ENCODE measurements at regions not wholly inside any gene's neighbourhood (a gene's known extent, or its start where the extent isn't known, plus 50 kb on each side); places are given as distances from the start of the nearest gene placed in this dataset.

DNA sequence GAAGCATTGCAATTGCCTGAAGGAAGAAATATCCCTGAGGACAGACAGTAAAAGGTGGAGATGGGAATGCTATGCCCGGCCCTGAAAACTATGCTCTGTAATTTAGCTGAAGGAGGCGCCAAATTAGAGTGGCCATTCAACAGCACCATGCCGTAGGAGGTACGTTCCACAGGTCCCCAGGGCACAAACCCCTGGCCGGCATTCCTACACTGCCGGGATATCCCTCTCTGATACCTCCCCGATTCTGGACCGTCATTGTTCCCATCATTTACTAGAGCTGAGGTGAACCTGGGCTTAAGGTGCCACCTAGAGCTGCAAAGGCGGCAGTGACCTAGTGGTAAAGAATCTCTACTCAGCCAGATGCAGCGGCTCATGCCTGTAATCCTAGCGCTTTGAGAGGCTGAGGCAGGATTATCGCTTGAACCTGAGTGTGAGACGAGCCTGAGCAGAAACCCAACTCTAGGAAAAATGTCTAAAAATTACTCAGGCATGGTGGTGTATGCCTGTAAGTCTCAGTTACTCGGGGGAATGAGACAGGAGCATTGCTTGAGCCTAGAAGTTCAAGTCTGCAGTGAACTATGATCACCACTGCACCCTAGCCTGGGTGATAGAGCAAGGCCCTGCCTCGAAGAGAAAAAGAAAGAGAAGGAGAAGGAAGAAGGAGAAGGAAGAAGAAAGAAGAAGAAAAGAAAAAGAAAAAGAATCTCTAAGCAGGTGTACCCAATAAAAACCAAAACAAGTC, 53.0 kb upstream of the TNKS2 start:
- Histone ChIP-seq H3K18ac (ENCODE audit: low read depth, low read length) (no peak overlapping the region), H2BK5ac (ENCODE audit: low read depth, low read length, poor library complexity, severe bottlenecking) (no peak overlapping the region), H3K4me3 (ENCODE audit: insufficient read depth, low read depth, low read length) (no peak overlapping the region), H3K27me3 (ENCODE audit: control insufficient read depth, insufficient read depth, low read length) (no peaks in the 10 kb centered on the region; the same call in 1 of the 2 replicates), H3K9me1 (ENCODE audit: insufficient read depth, low read length) (0 out of 2 replicates have a peak, but pooled peaks cover 2% of the 10 kb centered on the region), H3K79me1 (ENCODE audit: low read depth in 1 of 2, low read length in 2 of 2) (no peaks in the 10 kb centered on the region), H2BK15ac (ENCODE audit: low read depth, low read length) (no peak overlapping the region), H3K4ac (ENCODE audit: low read depth, low read length) (no peak overlapping the region), H3K14ac (replicated peaks; ENCODE audit: low read depth, low read length) (no peak overlapping the region), H2AK9ac (replicated peaks; ENCODE audit: low read depth, low read length, poor library complexity) (no peak overlapping the region), H4K8ac (ENCODE audit: low read depth in 2 of 2, low read length in 2 of 2) (no peak overlapping the region), H4K91ac (ENCODE audit: insufficient read depth, low read depth, low read length) (no peak overlapping the region), H3K56ac (ENCODE audit: extremely low read depth, insufficient read depth, low read length) (no peak overlapping the region), H4K5ac (ENCODE audit: low read depth, low read length) (no peak overlapping the region), H4K20me1 (ENCODE audit: insufficient read depth, low read length) (no peaks in the 10 kb centered on the region), H2AFZ (replicated peaks; ENCODE audit: low read length, poor library complexity) (peak overlapping the region; percentile 65), H2BK120ac (ENCODE audit: low read depth, low read length) (no peak overlapping the region), H3K9me3 (ENCODE audit: control insufficient read depth, insufficient read depth, low read length) (no peaks in the 10 kb centered on the region), H2AK5ac (ENCODE audit: low read depth, low read length) (no peak overlapping the region), H3K4me2 (ENCODE audit: low read depth, low read length) (no peak overlapping the region), H3K27ac (ENCODE audit: insufficient read depth, low read length) (no peak overlapping the region), H3K23ac (ENCODE audit: low read depth, low read length) (no peak overlapping the region), H3K36me3 (ENCODE audit: control insufficient read depth, insufficient read depth, low read length) (no peaks in the 10 kb centered on the region), H2BK20ac (ENCODE audit: low read depth, low read length) (no peak overlapping the region), H3K4me1 (ENCODE audit: control insufficient read depth, insufficient read depth, low read length) (no peaks in the 10 kb centered on the region), H3K9ac (ENCODE audit: low read depth, low read length) (no peak overlapping the region)
- 68% methylated on average over 5 of the region's 15 CpGs; no CpG with 5 or more reads in 1 of the 2 experiments for WGBS, 2 experiments (ENCODE audit: extremely low coverage in 2 of 2, insufficient read length in 1 of 2)
- TF ChIP-seq, protein P1, sequence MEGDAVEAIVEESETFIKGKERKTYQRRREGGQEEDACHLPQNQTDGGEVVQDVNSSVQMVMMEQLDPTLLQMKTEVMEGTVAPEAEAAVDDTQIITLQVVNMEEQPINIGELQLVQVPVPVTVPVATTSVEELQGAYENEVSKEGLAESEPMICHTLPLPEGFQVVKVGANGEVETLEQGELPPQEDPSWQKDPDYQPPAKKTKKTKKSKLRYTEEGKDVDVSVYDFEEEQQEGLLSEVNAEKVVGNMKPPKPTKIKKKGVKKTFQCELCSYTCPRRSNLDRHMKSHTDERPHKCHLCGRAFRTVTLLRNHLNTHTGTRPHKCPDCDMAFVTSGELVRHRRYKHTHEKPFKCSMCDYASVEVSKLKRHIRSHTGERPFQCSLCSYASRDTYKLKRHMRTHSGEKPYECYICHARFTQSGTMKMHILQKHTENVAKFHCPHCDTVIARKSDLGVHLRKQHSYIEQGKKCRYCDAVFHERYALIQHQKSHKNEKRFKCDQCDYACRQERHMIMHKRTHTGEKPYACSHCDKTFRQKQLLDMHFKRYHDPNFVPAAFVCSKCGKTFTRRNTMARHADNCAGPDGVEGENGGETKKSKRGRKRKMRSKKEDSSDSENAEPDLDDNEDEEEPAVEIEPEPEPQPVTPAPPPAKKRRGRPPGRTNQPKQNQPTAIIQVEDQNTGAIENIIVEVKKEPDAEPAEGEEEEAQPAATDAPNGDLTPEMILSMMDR (conservative IDR thresholded peaks at IDR 0.05; ENCODE audit: low read depth, low read length): 0 out of 2 replicates have a peak, but pooled peaks have one; percentile 15
- no peak for TF ChIP-seq MXI1 (IDR thresholded peaks at IDR 0.05; ENCODE audit: borderline replicate concordance, low read depth, low read length)
- peak; percentile 25; the same call in 1 of the 2 replicates for TF ChIP-seq RAD21 (IDR thresholded peaks at IDR 0.05; ENCODE audit: low read length)
- dilution Hi-C loops (cut with HindIII; ENCODE audit: low sequenced_read_pairs, unreplicated experiment): no loop called here
- CTCF ChIA-PET: no interaction called here
- in situ Hi-C loops (cut with MboI; ENCODE audit: low sequenced_read_pairs): no loop called here
- POLR2A ChIA-PET (ENCODE audit: unreplicated experiment): no interaction called here
- peak; percentile 21; the same call in 1 of the 2 replicates for ATAC-seq (ENCODE audit: low read depth)
- DNase-seq: no peak
- BruUV-seq (replicated peaks): no TSS peak
- intact Hi-C loops (cut with micrococcal nuclease): no loop called here

Data from IMR-90 (cell line).